ENCODE measurements at regions not wholly inside any gene's neighbourhood (a gene's known extent, or its start where the extent isn't known, plus 50 kb on each side); places are given as distances from the start of the nearest gene placed in this dataset.

DNA sequence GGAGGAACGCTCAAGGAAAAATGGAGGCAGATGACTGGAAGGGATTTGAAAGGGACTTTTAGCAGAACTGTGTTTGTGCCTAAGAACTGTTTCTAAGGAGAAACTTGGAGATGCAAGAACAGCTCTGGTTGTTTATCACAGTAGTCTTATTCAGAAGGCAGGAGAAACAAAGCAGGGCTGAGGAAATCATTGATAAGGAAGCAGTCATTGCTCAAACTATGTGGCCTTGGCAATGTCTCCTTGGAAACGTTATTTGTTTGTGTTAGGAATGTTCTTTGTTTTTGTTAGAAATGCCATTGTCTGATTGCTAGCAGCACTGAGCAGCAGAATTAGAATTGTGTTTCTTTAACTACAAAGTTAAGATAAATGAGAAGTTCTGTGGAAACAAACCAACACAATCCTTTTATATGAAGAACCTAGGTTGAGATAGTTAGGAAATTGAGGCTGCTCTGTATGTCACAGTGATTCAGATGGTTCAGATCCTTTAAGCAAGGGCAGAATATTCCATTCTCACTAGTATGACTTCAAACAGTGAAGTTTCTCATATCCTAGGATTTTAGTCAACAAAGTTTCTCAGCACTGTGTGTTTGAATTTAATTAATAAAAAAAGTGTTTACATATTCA is 1191.3 kb upstream of the IGFBP7 start:
- TF ChIP-seq, protein P1, sequence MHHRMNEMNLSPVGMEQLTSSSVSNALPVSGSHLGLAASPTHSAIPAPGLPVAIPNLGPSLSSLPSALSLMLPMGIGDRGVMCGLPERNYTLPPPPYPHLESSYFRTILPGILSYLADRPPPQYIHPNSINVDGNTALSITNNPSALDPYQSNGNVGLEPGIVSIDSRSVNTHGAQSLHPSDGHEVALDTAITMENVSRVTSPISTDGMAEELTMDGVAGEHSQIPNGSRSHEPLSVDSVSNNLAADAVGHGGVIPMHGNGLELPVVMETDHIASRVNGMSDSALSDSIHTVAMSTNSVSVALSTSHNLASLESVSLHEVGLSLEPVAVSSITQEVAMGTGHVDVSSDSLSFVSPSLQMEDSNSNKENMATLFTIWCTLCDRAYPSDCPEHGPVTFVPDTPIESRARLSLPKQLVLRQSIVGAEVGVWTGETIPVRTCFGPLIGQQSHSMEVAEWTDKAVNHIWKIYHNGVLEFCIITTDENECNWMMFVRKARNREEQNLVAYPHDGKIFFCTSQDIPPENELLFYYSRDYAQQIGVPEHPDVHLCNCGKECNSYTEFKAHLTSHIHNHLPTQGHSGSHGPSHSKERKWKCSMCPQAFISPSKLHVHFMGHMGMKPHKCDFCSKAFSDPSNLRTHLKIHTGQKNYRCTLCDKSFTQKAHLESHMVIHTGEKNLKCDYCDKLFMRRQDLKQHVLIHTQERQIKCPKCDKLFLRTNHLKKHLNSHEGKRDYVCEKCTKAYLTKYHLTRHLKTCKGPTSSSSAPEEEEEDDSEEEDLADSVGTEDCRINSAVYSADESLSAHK (tag by site-specific recombination; IDR thresholded peaks at IDR 0.05): no peak
- TF ChIP-seq ZBTB48 (tag by site-specific recombination; IDR thresholded peaks at IDR 0.05) (no peak), KLF1 (tag by site-specific recombination; IDR thresholded peaks at IDR 0.05) (no peak), CTCF (tag by site-specific recombination; IDR thresholded peaks at IDR 0.05) (no peak), ZNF558 (tag by site-specific recombination; IDR thresholded peaks at IDR 0.05) (no peak)
